Hepatocyte (in vitro differentiated cells): ENCODE measurements at regions not wholly inside any gene's neighbourhood (a gene's known extent, or its start where the extent isn't known, plus 50 kb on each side); places are given as distances from the start of the nearest gene placed in this dataset.

Source experiments
- DNase-seq: peaks from one replicate; pipeline ENCODE4 v3.0.0-alpha.2; 2016; ENCODE audit warnings: low spot score
- H2AFZ ChIP-seq: fragments of 200-600 bp; sonication (generic); 2 replicates; pipeline ENCODE4 v1.6.0; 2016; ENCODE audit warnings: antibody characterized with exemption, mild to moderate bottlenecking
- H3K27ac ChIP-seq: fragments of 200-600 bp; sonication (generic); 2 replicates; pipeline ENCODE4 v1.5.1; 2016; ENCODE audit warnings: mild to moderate bottlenecking
- H3K27me3 ChIP-seq: fragments of 200-600 bp; sonication (generic); 2 replicates; pipeline ENCODE4 v1.6.1; 2016
- H3K36me3 ChIP-seq: fragments of 200-600 bp; sonication (generic); replicated peaks from 2 replicates; pipeline ENCODE4 v1.5.1; 2016; ENCODE audit warnings: low read depth; ENCODE audit not compliant: insufficient read depth
- H3K4me1 ChIP-seq: fragments of 200-600 bp; sonication (generic); 2 replicates; pipeline ENCODE4 v1.5.1; 2016; ENCODE audit warnings: mild to moderate bottlenecking, moderate library complexity; ENCODE audit not compliant: insufficient read depth
- H3K4me2 ChIP-seq: fragments of 200-600 bp; sonication (generic); 2 replicates; pipeline ENCODE4 v1.6.0; 2016
- H3K4me3 ChIP-seq: fragments of 200-600 bp; sonication (generic); 2 replicates; pipeline ENCODE4 v1.5.1; 2016; ENCODE audit warnings: mild to moderate bottlenecking
- H3K79me2 ChIP-seq: fragments of 200-600 bp; sonication (generic); 2 replicates; pipeline ENCODE4 v1.6.0; 2017; ENCODE audit warnings: mild to moderate bottlenecking
- H3K9me2 ChIP-seq: fragments of 200-600 bp; sonication (generic); replicated peaks from 2 replicates; pipeline ENCODE4 v1.6.0; 2017; ENCODE audit warnings: mild to moderate bottlenecking; ENCODE audit not compliant: insufficient read depth
- H3K9me3 ChIP-seq: fragments of 200-600 bp; sonication (generic); 2 replicates; pipeline ENCODE4 v1.5.1; 2016; ENCODE audit warnings: low read depth, mild to moderate bottlenecking
- H4K20me1 ChIP-seq: fragments of 200-600 bp; sonication (generic); 2 replicates; pipeline ENCODE4 v1.6.0; 2016; ENCODE audit warnings: mild to moderate bottlenecking; ENCODE audit not compliant: insufficient read depth, poor library complexity, severe bottlenecking
- EZH2 ChIP-seq: fragments of 200-600 bp; sonication (generic); IDR thresholded peaks from 2 replicates; pipeline ENCODE4 v1.6.1; 2016; ENCODE audit warnings: antibody characterized with exemption, mild to moderate bottlenecking, borderline replicate concordance
- EZH2phosphoT487 ChIP-seq: fragments of 200-600 bp; sonication (generic); IDR thresholded peaks from one replicate; pipeline ENCODE4 v1.6.1; 2018; ENCODE audit warnings: antibody characterized with exemption, mild to moderate bottlenecking, low read depth, moderate library complexity; ENCODE audit not compliant: unreplicated experiment, severe bottlenecking
- WGBS: methylation state at CpG from one replicate; pipeline ENCODE4 v1.1.6; 2016; ENCODE audit warnings: low lambda C conversion rate; ENCODE audit errors: missing lambda C conversion rate; 5-methylcytosine and 5-hydroxymethylcytosine counted together
- TF ChIP-seq, protein P1 (sequence below): fragments of 200-600 bp; sonication (generic); IDR thresholded peaks from 2 replicates; pipeline ENCODE4 v1.5.1; 2016; ENCODE audit warnings: antibody characterized with exemption, mild to moderate bottlenecking; ENCODE audit not compliant: poor library complexity

DNA sequence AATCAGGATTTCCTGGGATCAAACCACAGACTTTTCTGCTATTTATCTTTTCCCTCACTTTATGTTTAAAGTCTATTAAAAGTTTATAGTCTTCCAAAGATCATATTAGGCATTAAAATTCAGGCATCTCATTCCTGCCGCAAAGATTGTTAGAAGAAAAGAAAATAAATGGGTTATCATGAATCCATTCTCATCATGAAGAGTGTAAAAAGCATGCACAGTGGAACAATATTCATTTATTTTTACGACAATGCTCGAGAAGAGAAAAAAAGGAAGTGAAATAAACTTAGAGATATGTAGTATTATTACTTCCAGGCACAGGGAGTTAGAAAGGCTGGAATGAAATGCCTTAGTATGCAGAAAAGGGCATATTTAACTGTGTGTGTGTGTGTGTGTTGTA, 213.7 kb upstream of the PLSCR5 start:
- no peak overlapping the region for H3K27ac ChIP-seq
- H3K4me2 ChIP-seq = no peak overlapping the region
- H2AFZ ChIP-seq = no peak overlapping the region
- H3K27me3 ChIP-seq = no peaks in the 10 kb centered on the region
- TF ChIP-seq EZH2 (no peak), EZH2phosphoT487 (no peak)
- TF ChIP-seq, protein P1, sequence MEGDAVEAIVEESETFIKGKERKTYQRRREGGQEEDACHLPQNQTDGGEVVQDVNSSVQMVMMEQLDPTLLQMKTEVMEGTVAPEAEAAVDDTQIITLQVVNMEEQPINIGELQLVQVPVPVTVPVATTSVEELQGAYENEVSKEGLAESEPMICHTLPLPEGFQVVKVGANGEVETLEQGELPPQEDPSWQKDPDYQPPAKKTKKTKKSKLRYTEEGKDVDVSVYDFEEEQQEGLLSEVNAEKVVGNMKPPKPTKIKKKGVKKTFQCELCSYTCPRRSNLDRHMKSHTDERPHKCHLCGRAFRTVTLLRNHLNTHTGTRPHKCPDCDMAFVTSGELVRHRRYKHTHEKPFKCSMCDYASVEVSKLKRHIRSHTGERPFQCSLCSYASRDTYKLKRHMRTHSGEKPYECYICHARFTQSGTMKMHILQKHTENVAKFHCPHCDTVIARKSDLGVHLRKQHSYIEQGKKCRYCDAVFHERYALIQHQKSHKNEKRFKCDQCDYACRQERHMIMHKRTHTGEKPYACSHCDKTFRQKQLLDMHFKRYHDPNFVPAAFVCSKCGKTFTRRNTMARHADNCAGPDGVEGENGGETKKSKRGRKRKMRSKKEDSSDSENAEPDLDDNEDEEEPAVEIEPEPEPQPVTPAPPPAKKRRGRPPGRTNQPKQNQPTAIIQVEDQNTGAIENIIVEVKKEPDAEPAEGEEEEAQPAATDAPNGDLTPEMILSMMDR = no peak
- no peaks in the 10 kb centered on the region for H3K9me2 ChIP-seq
- no peak overlapping the region for H3K4me3 ChIP-seq
- H4K20me1 ChIP-seq = no peaks in the 10 kb centered on the region
- H3K4me1 ChIP-seq = no peaks in the 10 kb centered on the region
- no peaks in the 10 kb centered on the region for H3K79me2 ChIP-seq
- DNase-seq = no peak
- no peaks in the 10 kb centered on the region for H3K36me3 ChIP-seq
- 54% methylated on average over 3 of the region's 3 CpGs for WGBS
- H3K9me3 ChIP-seq = no peaks in the 10 kb centered on the region

DNA sequence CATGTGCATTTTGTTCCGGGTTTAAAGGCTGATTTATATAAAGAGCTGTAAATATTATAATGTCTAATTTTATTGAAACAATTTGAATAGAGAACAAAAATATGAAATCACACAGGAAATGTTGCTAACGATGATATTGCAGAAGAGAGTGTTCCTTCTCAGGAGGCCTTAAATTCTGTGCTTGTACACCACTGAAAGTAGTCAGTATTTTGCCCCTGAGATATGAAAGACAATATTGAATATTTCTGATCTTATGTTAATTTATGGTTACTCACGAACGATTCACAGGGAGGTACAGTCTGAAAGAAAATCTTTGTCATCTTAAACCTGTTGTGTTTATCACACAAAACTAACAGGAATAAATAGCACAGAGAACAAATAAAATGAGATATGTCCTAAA, 213.2 kb upstream of the PLSCR5 start:
- no peaks in the 10 kb centered on the region for H3K27me3 ChIP-seq
- H3K4me1 ChIP-seq = no peaks in the 10 kb centered on the region
- H3K36me3 ChIP-seq = no peaks in the 10 kb centered on the region
- H3K9me2 ChIP-seq = no peaks in the 10 kb centered on the region
- no peaks in the 10 kb centered on the region for H3K79me2 ChIP-seq
- no peak for TF ChIP-seq EZH2phosphoT487
- TF ChIP-seq EZH2 = no peak
- TF ChIP-seq, protein P1 = no peak
- no peak overlapping the region for H3K4me2 ChIP-seq
- no peak overlapping the region for H2AFZ ChIP-seq
- WGBS = 56% methylated on average over 4 of the region's 4 CpGs
- no peak for DNase-seq
- H4K20me1 ChIP-seq = no peaks in the 10 kb centered on the region
- H3K27ac ChIP-seq = no peak overlapping the region
- H3K9me3 ChIP-seq = no peaks in the 10 kb centered on the region
- no peak overlapping the region for H3K4me3 ChIP-seq

DNA sequence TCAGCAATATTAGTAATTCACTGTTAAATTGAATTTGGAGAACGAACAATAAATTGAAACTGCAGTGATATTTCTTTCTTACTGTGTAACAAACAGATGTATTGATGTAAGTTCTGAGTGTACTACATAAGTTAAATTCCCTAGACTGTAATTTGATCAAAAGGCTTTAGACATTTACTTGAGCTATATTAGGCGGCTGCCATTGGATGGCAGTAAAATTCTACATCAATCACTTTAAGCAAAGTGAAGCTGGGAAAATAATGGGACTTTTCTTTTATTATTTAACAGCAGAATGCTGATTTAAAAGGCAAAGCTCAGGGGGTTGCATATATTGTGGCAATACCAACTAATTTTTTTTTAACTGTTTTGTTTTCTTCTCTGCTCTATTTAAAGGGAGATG, 212.6 kb upstream of the PLSCR5 start:
- Histone ChIP-seq H3K36me3 (no peaks in the 10 kb centered on the region), H3K4me1 (no peaks in the 10 kb centered on the region), H3K27me3 (no peaks in the 10 kb centered on the region), H3K9me3 (no peaks in the 10 kb centered on the region), H3K4me3 (no peak overlapping the region), H2AFZ (no peak overlapping the region), H3K27ac (no peak overlapping the region), H3K9me2 (no peaks in the 10 kb centered on the region), H3K4me2 (no peak overlapping the region), H3K79me2 (no peaks in the 10 kb centered on the region), H4K20me1 (no peaks in the 10 kb centered on the region)
- TF ChIP-seq, protein P1 = peak; percentile 52
- TF ChIP-seq EZH2 = no peak
- WGBS = 47% methylated on average over 2 of the region's 2 CpGs
- no peak for DNase-seq

DNA sequence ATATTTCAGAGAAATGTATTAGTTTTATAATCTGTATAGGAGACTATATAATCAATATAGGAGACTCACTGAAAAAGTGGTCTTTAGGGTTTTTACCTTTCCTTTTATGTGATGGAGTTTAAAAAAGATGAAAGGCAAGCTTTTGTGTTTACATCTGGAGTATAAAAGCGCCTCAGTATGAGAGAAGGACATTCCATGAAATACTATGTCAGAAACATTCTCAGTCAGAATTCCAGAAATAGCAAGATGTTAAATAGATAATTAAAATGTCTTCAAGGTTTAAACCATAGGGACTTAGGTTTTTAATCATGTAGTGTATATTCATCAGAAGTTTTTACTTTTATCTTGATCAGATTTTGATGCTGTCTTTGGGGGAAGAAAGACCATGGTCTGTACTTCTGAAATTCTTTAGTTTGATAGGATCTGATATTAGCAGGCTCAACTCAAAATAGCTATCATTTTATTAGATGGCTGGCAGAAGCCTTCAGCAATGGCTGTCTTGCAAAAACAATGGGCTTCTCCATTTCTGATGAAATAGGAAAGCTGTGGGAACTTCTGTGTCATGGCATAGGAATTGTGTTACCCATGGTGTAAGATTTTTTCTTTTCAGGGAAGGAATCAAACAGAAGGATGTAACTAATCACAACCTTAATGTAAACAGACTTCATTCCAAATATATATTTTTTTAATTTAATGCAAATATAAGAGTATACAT, 209.6 kb upstream of the PLSCR5 start:
- H3K9me3 ChIP-seq = no peaks in the 10 kb centered on the region
- H3K4me1 ChIP-seq = no peaks in the 10 kb centered on the region
- no peak overlapping the region for H3K4me3 ChIP-seq
- H3K79me2 ChIP-seq = no peaks in the 10 kb centered on the region
- DNase-seq = no peak
- no peak overlapping the region for H3K4me2 ChIP-seq
- H2AFZ ChIP-seq = no peak overlapping the region
- no peaks in the 10 kb centered on the region for H3K27me3 ChIP-seq
- H3K9me2 ChIP-seq = no peaks in the 10 kb centered on the region
- H4K20me1 ChIP-seq = no peaks in the 10 kb centered on the region
- H3K27ac ChIP-seq = no peak overlapping the region
- TF ChIP-seq, protein P1 = no peak
- no peak for TF ChIP-seq EZH2
- TF ChIP-seq EZH2phosphoT487 = no peak
- no peaks in the 10 kb centered on the region for H3K36me3 ChIP-seq
- WGBS = 60% methylated on average over 1 of the region's 1 CpG
